DLD1 (cell line): ENCODE measurements at regions not wholly inside any gene's neighbourhood (a gene's known extent, or its start where the extent isn't known, plus 50 kb on each side); places are given as distances from the start of the nearest gene placed in this dataset.
"Not testable (repeated sequence)": the region's sequence is repeated elsewhere in the genome, so short reads cannot be mapped to it uniquely, and the experiment has no call there.

ENCODE experiments used
- in situ Hi-C: cut with HindIII; loops from 2 replicates; pipeline ENCODE4 v1.10.0; 2017; ENCODE audit warnings: low sequenced_read_pairs

- in situ Hi-C loops: no loop called here
These were observed 70.4 kb downstream of the TDRD15 start for GRCh38 chr2:21194147-21194546.

- in situ Hi-C loops: no loop called here
These were observed 71.1 kb downstream of the TDRD15 start for GRCh38 chr2:21194858-21195271.

DNA sequence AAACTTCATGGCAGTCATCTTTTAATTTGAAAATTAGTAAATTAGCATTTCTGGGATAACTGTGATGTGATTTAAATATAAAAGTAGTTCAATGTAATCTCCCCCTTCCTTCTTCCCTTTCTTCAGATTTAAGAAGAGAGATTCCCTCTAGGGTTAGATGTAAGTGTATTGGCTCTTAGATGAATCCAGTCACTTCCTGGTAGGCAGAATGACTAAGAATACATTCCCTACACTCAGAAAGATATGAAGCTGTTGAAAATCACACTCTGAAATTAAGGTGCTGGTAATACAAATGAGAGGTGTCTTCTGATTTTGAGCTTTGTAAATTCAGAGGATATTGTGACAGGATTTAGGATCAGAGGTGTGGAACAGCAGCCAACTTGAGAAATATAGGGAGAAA, 71.6 kb downstream of the TDRD15 start:
- in situ Hi-C loops: no loop called here

DNA sequence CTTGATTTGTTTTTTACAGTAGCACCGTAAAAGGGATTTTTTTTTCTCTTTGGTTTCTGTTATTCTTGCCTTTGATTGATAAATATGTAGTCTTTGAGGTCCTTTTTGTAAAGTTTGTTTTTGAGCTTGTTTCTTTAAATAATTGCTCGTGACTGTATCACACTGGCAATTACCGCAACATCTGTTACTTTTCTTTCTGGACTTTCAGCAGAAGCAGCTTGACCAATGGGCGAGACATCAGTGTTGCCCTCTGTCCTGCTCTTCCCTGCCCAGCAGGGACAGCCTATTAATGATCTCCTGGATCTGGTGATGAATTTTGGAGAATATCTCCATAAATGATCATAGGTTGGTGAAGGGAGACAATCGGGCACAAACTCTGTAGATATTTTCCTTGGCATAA, 74.9 kb downstream of the TDRD15 start:
- in situ Hi-C loops: no loop called here

- in situ Hi-C loops: no loop called here
These were observed 80.2 kb downstream of the TDRD15 start for GRCh38 chr2:21203976-21204375.

DNA sequence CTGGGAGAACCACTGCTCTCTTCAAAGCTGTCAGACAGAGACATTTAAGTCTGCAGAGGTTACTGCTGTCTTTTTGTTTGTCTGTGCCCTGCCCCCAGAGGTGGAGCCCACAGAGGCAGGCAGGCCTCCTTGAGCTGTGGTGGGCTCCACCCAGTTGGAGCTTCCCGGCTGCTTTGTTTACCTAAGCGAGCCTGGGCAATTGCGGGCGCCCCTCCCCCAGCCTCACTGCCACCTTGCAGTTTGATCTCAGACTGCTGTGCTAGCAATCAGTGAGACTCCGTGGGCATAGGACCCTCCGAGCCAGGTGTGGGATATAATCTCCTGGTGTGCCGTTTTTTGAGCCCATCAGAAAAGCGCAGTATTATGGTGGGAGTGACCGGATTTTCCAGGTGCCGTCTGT, 90.3 kb downstream of the TDRD15 start:
- in situ Hi-C loops: not testable (repeated sequence)

DNA sequence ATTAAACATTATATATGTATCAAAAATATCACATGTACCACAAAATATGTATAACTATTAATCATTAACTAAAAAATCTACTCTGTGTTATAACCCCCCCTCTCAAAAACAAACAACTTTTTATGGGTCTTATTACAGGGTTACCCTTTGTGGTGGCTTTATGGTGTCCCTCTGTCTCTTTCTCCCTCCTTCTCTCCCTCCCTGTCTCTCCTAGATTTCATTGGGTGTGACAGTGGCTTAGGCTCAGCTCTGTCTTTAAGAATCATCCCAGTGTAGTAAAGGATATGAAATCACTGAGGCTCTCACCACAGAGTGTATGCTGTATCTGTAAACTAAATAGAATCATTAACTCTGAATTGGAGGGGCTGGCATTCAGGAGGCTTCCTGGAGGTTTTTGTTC, 93.7 kb downstream of the TDRD15 start:
- in situ Hi-C loops: no loop called here

DNA sequence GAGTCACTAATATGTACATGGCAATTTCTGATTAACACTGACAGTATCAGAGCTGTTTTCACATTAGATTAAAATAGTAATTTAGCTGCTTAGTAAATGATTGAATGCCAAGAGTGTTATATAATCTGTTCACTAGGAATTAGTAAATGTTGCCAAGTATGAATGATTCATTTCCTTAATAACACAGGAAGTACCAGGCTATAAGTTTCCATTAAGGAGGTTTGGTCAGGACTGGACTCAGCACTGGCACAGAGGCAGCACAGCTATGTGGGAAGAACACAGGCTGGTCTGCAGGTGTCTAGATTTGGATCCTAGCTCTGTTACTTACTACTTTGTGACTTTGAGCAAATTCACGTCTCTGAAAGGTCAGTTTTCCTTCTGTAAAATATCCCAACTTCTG, 97.2 kb downstream of the TDRD15 start:
- in situ Hi-C loops: no loop called here

GRCh38 chr2:21223618-21224017, 99.8 kb downstream of the TDRD15 start:
- in situ Hi-C loops: no loop called here

DNA sequence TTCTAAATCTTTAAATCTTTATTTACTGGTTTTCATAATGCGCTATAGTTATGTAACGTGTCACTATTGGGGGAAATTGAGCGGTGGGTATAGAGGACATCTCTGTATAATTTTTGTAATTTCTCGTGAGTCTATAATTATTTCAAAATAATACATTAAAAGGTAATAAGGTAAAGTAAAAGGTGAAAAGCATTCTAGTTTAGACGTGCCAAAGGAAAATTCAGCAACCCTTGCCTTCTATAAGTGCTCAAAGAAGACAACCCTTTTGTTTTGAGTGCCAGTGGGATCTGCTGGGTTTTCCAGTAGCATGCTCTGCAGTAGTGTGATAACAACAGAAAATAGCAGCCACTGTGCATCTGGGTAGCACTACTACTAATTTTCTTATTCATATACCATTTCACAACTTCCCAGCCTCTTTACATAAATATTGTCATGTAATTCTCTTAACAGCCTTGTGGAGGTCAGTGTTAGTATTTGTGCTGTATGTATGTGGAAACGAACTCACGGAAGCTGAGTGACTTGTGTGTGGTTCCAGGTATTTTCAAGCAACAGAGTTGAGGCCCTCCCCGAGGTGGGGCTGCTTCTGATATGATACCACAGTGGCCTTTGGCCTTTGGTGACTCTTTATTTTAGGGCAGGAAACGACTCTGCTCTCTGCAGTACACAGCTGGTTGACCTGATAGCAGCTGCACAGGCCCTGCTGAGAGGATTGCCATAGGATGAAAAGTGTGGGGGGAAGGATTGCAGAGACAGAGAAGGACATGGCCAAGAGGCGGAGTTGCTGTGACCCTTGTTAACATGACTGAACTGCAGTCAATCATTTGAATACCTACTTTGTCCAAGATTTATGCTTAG, 104.5 kb downstream of the TDRD15 start:
- in situ Hi-C loops: no loop called here

DNA sequence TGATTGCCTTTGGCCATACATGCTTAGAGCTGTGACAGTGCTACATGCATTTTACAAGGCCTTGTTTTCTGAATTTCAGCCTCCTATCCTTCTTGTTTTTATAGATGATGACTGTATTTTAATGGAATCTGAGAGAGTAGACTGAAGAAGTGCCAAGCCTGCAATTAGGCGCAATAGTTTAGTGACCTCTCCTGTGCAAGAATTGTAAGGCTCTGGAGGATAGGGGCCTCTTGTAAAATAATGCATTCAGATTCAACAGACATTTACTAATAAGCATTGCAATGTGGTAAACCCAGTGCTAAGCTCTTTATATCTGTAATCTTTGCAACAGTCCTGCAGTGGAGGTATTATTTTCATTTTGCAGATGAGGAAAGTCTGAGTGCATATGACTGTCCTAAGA, 105.5 kb downstream of the TDRD15 start:
- in situ Hi-C loops: no loop called here

- in situ Hi-C loops: no loop called here
These were observed 106.4 kb downstream of the TDRD15 start for GRCh38 chr2:21230140-21230539.

- in situ Hi-C loops: no loop called here
These were observed 108.2 kb downstream of the TDRD15 start for GRCh38 chr2:21231985-21232384.

DNA sequence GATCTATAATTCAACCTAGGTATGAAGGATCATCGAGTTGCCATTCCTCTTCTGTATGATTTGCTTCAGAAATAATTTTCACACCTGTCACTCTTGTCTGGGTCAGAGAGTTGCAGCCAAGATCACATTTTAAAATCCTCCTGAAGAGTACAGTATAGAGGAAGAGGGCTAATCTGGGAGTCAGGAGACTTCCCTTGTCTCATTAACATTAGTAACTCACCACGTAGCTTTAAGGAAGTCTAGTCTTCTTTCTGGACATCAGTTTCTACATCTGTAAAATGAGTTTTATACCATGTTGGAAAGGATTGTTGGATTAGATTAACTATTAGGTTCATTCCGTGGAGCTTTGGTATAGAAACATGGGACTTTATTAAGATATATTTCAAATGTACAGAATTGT, 109.4 kb downstream of the TDRD15 start:
- in situ Hi-C loops: no loop called here

- in situ Hi-C loops: no loop called here
These were observed 110.2 kb downstream of the TDRD15 start for GRCh38 chr2:21234001-21234400.

DNA sequence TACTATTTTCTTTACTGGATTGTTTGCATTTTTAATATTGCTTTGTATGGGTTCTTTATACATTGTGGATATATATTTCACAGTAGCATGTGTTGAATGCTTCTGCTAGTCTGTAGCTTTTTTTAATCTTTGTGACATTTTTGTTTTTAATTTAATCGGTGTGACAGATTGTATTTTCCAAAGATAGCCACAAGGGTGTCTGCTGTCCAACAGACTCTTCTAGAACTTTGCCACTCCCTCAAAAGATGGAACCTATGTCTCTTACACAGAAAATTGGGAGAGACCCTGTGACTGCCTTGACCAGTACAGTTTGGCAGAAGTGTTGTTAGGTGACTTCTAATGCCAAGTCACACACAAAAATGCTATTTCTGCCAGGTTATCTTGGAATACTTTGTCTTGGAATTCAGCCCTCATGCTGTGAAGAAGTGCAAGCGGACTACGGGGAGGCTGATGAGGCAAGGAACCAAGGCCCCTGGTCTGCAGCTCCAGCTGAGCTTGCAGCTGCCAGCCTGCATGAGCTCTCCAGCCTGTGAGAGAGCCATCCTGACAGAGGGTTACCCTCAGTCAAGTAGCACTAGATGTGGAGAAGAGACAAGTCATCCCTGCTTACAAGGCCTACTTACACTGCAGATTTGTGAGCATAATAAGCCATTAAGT, 110.8 kb downstream of the TDRD15 start:
- in situ Hi-C loops: no loop called here

DNA sequence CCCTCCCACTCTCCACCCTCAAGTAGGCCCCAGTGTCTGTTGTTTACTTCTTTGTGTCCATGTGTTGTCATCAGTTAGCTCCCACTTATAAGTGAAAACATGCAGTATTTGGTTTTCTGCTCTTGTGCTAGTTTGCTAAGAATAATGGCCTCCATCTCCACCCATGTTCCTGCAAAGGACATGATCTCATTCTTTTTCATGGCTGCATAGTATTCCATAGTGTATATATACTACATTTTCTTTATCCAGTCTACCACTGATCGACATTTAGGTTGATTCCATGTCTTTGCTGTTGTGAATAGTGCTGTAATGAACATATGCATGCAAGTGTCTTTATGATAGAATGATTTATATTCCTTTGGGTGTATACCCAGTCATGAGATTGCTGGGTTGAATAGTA, 116.0 kb downstream of the TDRD15 start:
- in situ Hi-C loops: not testable (repeated sequence)

GRCh38 chr2:21244161-21244560, 120.4 kb downstream of the TDRD15 start:
- in situ Hi-C loops: no loop called here

GRCh38 chr2:21245565-21245964, 121.8 kb downstream of the TDRD15 start:
- in situ Hi-C loops: no loop called here

DNA sequence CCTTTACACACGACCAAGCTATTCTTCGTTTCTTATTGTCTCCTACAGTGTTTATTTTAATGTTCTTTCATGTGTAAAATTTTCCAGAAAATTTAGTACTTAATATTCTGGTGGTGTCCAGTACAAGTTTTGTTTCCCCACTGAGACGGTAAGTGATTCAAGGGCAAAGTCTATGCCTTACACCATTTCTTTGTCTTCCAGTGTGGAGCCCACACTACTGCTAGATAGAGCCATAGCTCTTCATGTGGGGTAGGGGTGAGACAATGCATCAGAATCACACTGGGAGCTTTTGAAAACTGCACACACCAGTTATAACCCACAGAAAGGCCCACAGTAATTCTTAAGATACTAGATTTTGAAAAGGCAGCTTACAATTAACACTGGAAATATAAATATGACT, 125.6 kb downstream of the TDRD15 start:
- in situ Hi-C loops: no loop called here

- in situ Hi-C loops: no loop called here
These were observed 126.9 kb downstream of the TDRD15 start for GRCh38 chr2:21250673-21251072.

GRCh38 chr2:21251216-21251980, 127.6 kb downstream of the TDRD15 start:
- in situ Hi-C loops: no loop called here
